ENCODE measurements at regions not wholly inside any gene's neighbourhood (a gene's known extent, or its start where the extent isn't known, plus 50 kb on each side); places are given as distances from the start of the nearest gene placed in this dataset.

GRCh38 chr18:75531212-75531850, 103.8 kb upstream of the SMIM21 start:
- H3K9ac ChIP-seq (ENCODE audit: low read length in 5 of 5) = no peak overlapping the region
- H3K4me3 ChIP-seq (ENCODE audit: low read depth in 1 of 5, low read length in 5 of 5) = no peak overlapping the region
- H3K27ac ChIP-seq (ENCODE audit: low read depth, low read length) = no peak overlapping the region
- H3K4me1 ChIP-seq (ENCODE audit: control insufficient read depth in 5 of 5, insufficient read depth in 5 of 5, low read length in 5 of 5) = peaks cover 0 to 11% (median 6%) of the 10 kb centered on the region in 5 donors
- no peaks in the 10 kb centered on the region for H3K36me3 ChIP-seq (ENCODE audit: control insufficient read depth in 5 of 5, insufficient read depth in 5 of 5, low read length in 5 of 5)
- H3K27me3 ChIP-seq (ENCODE audit: control insufficient read depth in 5 of 5, insufficient read depth in 4 of 5, low read length in 5 of 5) = no peaks in the 10 kb centered on the region
- no peaks in the 10 kb centered on the region for H3K9me3 ChIP-seq (ENCODE audit: control insufficient read depth in 5 of 5, low read length in 5 of 5)

GRCh38 chr18:75530566-75531211, 103.2 kb upstream of the SMIM21 start:
- no peaks in the 10 kb centered on the region for H3K27me3 ChIP-seq (ENCODE audit: control insufficient read depth in 5 of 5, insufficient read depth in 4 of 5, low read length in 5 of 5)
- H3K4me1 ChIP-seq (ENCODE audit: control insufficient read depth in 5 of 5, insufficient read depth in 5 of 5, low read length in 5 of 5) = peaks cover 0 to 11% (median 6%) of the 10 kb centered on the region in 5 donors
- H3K36me3 ChIP-seq (ENCODE audit: control insufficient read depth in 5 of 5, insufficient read depth in 5 of 5, low read length in 5 of 5) = no peaks in the 10 kb centered on the region
- H3K9ac ChIP-seq (ENCODE audit: low read length in 5 of 5) = no peak overlapping the region
- H3K9me3 ChIP-seq (ENCODE audit: control insufficient read depth in 5 of 5, low read length in 5 of 5) = no peaks in the 10 kb centered on the region
- H3K4me3 ChIP-seq (ENCODE audit: low read depth in 1 of 5, low read length in 5 of 5) = no peak overlapping the region
- H3K27ac ChIP-seq (ENCODE audit: low read depth, low read length) = no peak overlapping the region

DNA sequence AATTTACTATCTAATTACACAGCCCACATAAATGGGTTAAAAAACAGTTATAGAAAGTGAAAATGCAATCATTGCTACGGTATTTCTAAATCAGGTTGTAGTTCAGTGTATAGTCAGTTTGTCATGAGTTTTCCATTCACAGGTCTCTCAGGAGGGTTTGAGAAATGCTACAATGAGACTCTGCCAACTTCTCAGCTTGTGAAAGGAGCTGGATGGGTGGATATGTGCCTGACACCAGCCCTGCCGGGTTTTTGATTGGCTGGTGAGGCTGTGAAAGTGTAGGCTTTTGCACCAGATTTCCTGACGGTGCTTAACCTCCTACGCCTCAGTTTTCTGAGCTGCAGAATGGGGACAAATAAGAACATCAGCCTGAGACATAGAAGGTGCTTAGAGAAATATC, 102.6 kb upstream of the SMIM21 start:
- H3K27ac ChIP-seq (ENCODE audit: low read depth, low read length) = no peak overlapping the region
- H3K9me3 ChIP-seq (ENCODE audit: control insufficient read depth in 5 of 5, low read length in 5 of 5) = no peaks in the 10 kb centered on the region
- no peaks in the 10 kb centered on the region for H3K36me3 ChIP-seq (ENCODE audit: control insufficient read depth in 5 of 5, insufficient read depth in 5 of 5, low read length in 5 of 5)
- no peaks in the 10 kb centered on the region for H3K27me3 ChIP-seq (ENCODE audit: control insufficient read depth in 5 of 5, insufficient read depth in 4 of 5, low read length in 5 of 5)
- H3K4me3 ChIP-seq (ENCODE audit: low read depth in 1 of 5, low read length in 5 of 5) = no peak overlapping the region
- no peak overlapping the region for H3K9ac ChIP-seq (ENCODE audit: low read length in 5 of 5)
- peaks cover 0 to 11% (median 6%) of the 10 kb centered on the region in 5 donors for H3K4me1 ChIP-seq (ENCODE audit: control insufficient read depth in 5 of 5, insufficient read depth in 5 of 5, low read length in 5 of 5)

DNA sequence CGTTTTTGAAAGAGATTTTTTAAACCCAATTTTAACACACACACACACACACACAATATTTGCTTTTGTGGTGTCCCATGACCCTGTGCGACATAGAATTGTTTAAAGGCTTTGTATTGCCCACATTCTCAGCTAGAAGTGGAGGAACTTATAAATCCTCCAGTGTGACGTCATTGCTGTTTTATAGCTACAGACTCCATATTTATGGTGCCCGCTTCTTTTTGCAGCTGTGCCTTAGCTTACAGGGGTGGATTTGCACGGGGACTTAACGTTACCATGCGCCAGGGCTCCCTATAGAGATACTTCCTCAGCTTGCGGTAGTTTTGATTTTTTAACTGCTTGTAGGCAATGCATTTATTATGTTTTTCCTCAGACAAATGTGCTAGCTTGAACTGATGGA, 101.9 kb upstream of the SMIM21 start:
- no peak overlapping the region for H3K9ac ChIP-seq (ENCODE audit: low read length in 5 of 5)
- H3K27ac ChIP-seq (ENCODE audit: low read depth, low read length) = peak overlapping the region; percentile 22
- H3K36me3 ChIP-seq (ENCODE audit: control insufficient read depth in 5 of 5, insufficient read depth in 5 of 5, low read length in 5 of 5) = no peaks in the 10 kb centered on the region
- H3K4me3 ChIP-seq (ENCODE audit: low read depth in 1 of 5, low read length in 5 of 5) = no peak overlapping the region
- H3K27me3 ChIP-seq (ENCODE audit: control insufficient read depth in 5 of 5, insufficient read depth in 4 of 5, low read length in 5 of 5) = no peaks in the 10 kb centered on the region
- H3K4me1 ChIP-seq (ENCODE audit: control insufficient read depth in 5 of 5, insufficient read depth in 5 of 5, low read length in 5 of 5) = peaks cover 0 to 11% (median 6%) of the 10 kb centered on the region in 5 donors
- no peaks in the 10 kb centered on the region for H3K9me3 ChIP-seq (ENCODE audit: control insufficient read depth in 5 of 5, low read length in 5 of 5)

DNA sequence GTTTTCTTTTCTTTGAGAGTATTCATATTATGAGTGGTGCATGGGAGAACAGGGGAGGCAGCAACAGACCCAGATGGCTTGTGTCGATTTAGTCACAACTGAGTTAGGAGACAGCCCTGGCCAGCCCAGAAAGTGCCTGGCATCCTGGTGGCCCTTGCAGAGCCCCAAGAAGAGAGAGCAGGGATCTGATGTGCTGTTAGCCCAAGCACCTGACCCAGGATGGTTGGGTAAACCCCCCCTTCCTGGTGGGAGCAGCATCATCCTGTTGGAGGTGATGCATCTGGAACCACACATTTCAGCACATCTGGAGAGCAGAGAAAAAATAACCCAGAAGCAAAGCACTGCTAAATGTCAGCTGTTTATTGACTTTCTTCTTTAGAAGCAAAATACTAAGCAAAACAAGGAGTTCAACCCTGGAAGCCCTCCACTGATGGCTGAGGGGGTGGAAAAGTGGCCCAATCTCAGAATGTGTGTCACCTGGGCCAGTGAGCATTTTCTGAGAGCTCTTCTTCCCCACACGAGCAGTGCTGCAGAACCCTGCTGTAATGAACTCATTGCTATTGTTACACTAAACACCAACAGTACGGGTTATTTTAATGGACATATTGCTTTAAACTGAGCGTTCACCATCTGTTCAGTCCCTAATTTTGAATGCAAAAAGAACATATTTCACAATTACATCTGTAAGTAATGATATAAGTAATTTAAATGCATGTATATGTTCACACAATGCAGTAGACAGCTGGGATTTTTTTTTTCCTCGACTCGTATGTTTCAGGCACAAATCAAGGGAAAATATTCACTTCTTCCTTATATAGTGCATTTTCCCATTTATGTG, 100.6 kb upstream of the SMIM21 start:
- Histone ChIP-seq H3K4me3 (ENCODE audit: low read depth in 1 of 5, low read length in 5 of 5) (no peak overlapping the region), H3K9me3 (ENCODE audit: control insufficient read depth in 5 of 5, low read length in 5 of 5) (no peaks in the 10 kb centered on the region), H3K36me3 (ENCODE audit: control insufficient read depth in 5 of 5, insufficient read depth in 5 of 5, low read length in 5 of 5) (no peaks in the 10 kb centered on the region), H3K27me3 (ENCODE audit: control insufficient read depth in 5 of 5, insufficient read depth in 4 of 5, low read length in 5 of 5) (no peaks in the 10 kb centered on the region), H3K27ac (ENCODE audit: low read depth, low read length) (no peak overlapping the region), H3K9ac (ENCODE audit: low read length in 5 of 5) (no peak overlapping the region), H3K4me1 (ENCODE audit: control insufficient read depth in 5 of 5, insufficient read depth in 5 of 5, low read length in 5 of 5) (peaks cover 0 to 11% (median 6%) of the 10 kb centered on the region in 5 donors)

DNA sequence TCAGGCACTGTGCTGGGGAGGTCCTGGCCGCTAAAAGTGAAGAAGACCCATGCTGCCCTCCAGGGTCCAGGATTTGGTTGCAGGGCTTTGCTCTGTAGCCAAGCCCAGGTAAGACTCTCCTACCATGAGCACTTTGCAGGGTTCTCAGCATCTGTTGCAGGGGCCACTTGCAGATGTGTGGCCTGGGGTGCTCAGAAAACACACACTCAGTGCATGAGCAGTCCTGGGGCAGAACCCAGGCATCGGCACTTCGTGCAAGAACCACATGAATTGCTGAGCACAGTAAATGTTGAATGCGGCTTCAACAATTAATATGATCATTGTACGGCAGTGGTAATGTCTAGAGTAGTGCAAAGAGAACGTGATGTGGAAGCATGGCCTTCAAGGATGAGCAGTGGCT, 98.5 kb upstream of the SMIM21 start:
- no peak overlapping the region for H3K9ac ChIP-seq (ENCODE audit: low read length in 5 of 5)
- H3K27ac ChIP-seq (ENCODE audit: low read depth, low read length) = no peak overlapping the region
- H3K4me1 ChIP-seq (ENCODE audit: control insufficient read depth in 5 of 5, insufficient read depth in 5 of 5, low read length in 5 of 5) = peaks cover 0 to 11% (median 6%) of the 10 kb centered on the region in 5 donors

DNA sequence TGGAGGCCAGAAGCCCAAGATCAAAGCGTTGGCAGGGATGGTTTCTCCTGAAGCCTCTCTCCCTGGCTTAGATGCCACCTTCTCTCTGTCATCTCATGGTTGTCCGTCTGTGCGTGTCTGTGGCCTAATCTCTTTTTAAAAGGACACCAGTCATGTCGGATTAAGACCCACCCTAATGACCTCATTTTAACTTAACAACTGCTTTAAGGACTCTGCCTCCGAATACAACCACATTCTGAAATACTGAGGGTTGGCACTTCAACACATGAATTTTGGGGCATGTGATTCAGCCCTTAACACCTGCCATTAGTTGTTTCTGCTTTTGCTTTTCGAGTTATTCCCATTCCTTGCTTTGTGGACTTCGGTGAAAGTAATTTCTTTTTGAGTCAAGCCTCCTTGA, 97.8 kb upstream of the SMIM21 start:
- Histone ChIP-seq H3K36me3 (ENCODE audit: control insufficient read depth in 5 of 5, insufficient read depth in 5 of 5, low read length in 5 of 5) (no peaks in the 10 kb centered on the region), H3K4me1 (ENCODE audit: control insufficient read depth in 5 of 5, insufficient read depth in 5 of 5, low read length in 5 of 5) (peaks cover 0 to 9% (median 2%) of the 10 kb centered on the region in 5 donors), H3K27me3 (ENCODE audit: control insufficient read depth in 5 of 5, insufficient read depth in 4 of 5, low read length in 5 of 5) (no peaks in the 10 kb centered on the region), H3K9ac (ENCODE audit: low read length in 5 of 5) (no peak overlapping the region), H3K27ac (ENCODE audit: low read depth, low read length) (no peak overlapping the region), H3K4me3 (ENCODE audit: low read depth in 1 of 5, low read length in 5 of 5) (no peak overlapping the region), H3K9me3 (ENCODE audit: control insufficient read depth in 5 of 5, low read length in 5 of 5) (no peaks in the 10 kb centered on the region)

More for the DNA sequence above, 98.5 kb upstream of the SMIM21 start:
- Histone ChIP-seq H3K27me3 (ENCODE audit: control insufficient read depth in 5 of 5, insufficient read depth in 4 of 5, low read length in 5 of 5) (no peaks in the 10 kb centered on the region), H3K36me3 (ENCODE audit: control insufficient read depth in 5 of 5, insufficient read depth in 5 of 5, low read length in 5 of 5) (no peaks in the 10 kb centered on the region), H3K4me3 (ENCODE audit: low read depth in 1 of 5, low read length in 5 of 5) (no peak overlapping the region), H3K9me3 (ENCODE audit: control insufficient read depth in 5 of 5, low read length in 5 of 5) (no peaks in the 10 kb centered on the region)

DNA sequence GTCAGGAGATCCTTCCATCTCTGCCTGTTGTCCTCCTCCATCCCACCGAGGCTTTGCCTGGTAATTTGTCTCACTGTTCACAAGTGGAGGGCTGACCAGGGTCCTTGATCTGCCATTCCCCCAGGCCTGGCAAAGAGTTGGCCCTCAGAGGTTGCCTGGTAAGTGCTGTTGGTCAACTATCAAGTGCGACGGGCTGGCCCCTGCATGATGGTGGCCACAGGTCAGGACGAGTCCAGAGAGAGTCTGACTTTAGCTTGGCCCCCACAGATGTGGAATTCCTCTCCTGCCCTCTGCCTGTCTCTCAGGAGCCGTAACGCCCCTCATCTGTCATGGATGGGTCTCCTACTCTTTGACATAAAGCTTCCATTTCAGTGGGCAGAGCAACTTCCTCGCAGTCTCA, 97.3 kb upstream of the SMIM21 start:
- Histone ChIP-seq H3K9me3 (ENCODE audit: control insufficient read depth in 5 of 5, low read length in 5 of 5) (no peaks in the 10 kb centered on the region), H3K9ac (ENCODE audit: low read length in 5 of 5) (no peak overlapping the region), H3K27me3 (ENCODE audit: control insufficient read depth in 5 of 5, insufficient read depth in 4 of 5, low read length in 5 of 5) (no peaks in the 10 kb centered on the region), H3K4me1 (ENCODE audit: control insufficient read depth in 5 of 5, insufficient read depth in 5 of 5, low read length in 5 of 5) (peaks cover 0 to 4% (median 0%) of the 10 kb centered on the region in 5 donors), H3K27ac (ENCODE audit: low read depth, low read length) (no peak overlapping the region), H3K36me3 (ENCODE audit: control insufficient read depth in 5 of 5, insufficient read depth in 5 of 5, low read length in 5 of 5) (no peaks in the 10 kb centered on the region), H3K4me3 (ENCODE audit: low read depth in 1 of 5, low read length in 5 of 5) (no peak overlapping the region)

GRCh38 chr18:75524181-75524580, 96.7 kb upstream of the SMIM21 start:
- Histone ChIP-seq H3K4me1 (ENCODE audit: control insufficient read depth in 5 of 5, insufficient read depth in 5 of 5, low read length in 5 of 5) (no peaks in the 10 kb centered on the region), H3K9ac (ENCODE audit: low read length in 5 of 5) (no peak overlapping the region), H3K36me3 (ENCODE audit: control insufficient read depth in 5 of 5, insufficient read depth in 5 of 5, low read length in 5 of 5) (no peaks in the 10 kb centered on the region), H3K4me3 (ENCODE audit: low read depth in 1 of 5, low read length in 5 of 5) (no peak overlapping the region), H3K9me3 (ENCODE audit: control insufficient read depth in 5 of 5, low read length in 5 of 5) (no peaks in the 10 kb centered on the region), H3K27ac (ENCODE audit: low read depth, low read length) (no peak overlapping the region), H3K27me3 (ENCODE audit: control insufficient read depth in 5 of 5, insufficient read depth in 4 of 5, low read length in 5 of 5) (no peaks in the 10 kb centered on the region)

DNA sequence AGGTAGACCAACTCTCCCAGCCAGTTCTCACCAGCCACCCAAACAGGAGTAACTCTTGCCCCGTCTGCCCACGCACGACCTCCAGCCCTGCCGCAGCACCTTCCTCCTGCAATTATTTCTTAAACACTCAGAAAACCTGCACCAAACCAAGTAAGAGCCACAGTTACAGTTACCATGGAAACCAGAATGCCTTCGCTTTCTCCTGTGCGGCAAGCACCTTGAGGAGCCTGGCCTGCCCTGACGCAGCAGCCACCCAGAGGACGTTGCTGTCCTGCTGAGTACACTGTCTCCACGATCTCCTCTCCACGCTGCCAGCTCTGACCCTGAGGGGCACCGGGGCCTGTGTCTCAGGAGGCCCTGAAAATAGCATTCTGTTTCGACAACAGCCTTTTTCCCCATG, 94.3 kb upstream of the SMIM21 start:
- Histone ChIP-seq H3K4me1 (ENCODE audit: control insufficient read depth in 5 of 5, insufficient read depth in 5 of 5, low read length in 5 of 5) (no peaks in the 10 kb centered on the region), H3K27me3 (ENCODE audit: control insufficient read depth in 5 of 5, insufficient read depth in 4 of 5, low read length in 5 of 5) (peaks cover 0 to 2% (median 0%) of the 10 kb centered on the region in 5 donors), H3K9me3 (ENCODE audit: control insufficient read depth in 5 of 5, low read length in 5 of 5) (no peaks in the 10 kb centered on the region), H3K9ac (ENCODE audit: low read length in 5 of 5) (no peak overlapping the region), H3K27ac (ENCODE audit: low read depth, low read length) (no peak overlapping the region), H3K36me3 (ENCODE audit: control insufficient read depth in 5 of 5, insufficient read depth in 5 of 5, low read length in 5 of 5) (no peaks in the 10 kb centered on the region), H3K4me3 (ENCODE audit: low read depth in 1 of 5, low read length in 5 of 5) (no peak overlapping the region)
